ENCODE measurements at regions not wholly inside any gene's neighbourhood (a gene's known extent, or its start where the extent isn't known, plus 50 kb on each side); places are given as distances from the start of the nearest gene placed in this dataset.

- TF ChIP-seq, protein P1, sequence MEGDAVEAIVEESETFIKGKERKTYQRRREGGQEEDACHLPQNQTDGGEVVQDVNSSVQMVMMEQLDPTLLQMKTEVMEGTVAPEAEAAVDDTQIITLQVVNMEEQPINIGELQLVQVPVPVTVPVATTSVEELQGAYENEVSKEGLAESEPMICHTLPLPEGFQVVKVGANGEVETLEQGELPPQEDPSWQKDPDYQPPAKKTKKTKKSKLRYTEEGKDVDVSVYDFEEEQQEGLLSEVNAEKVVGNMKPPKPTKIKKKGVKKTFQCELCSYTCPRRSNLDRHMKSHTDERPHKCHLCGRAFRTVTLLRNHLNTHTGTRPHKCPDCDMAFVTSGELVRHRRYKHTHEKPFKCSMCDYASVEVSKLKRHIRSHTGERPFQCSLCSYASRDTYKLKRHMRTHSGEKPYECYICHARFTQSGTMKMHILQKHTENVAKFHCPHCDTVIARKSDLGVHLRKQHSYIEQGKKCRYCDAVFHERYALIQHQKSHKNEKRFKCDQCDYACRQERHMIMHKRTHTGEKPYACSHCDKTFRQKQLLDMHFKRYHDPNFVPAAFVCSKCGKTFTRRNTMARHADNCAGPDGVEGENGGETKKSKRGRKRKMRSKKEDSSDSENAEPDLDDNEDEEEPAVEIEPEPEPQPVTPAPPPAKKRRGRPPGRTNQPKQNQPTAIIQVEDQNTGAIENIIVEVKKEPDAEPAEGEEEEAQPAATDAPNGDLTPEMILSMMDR (conservative IDR thresholded peaks at IDR 0.05; ENCODE audit: low read length) = no peak
- no peak overlapping the region for H3K4me3 ChIP-seq (ENCODE audit: low read length)
- DNase-seq (ENCODE audit: low read depth) = no peak
These were observed 182.2 kb upstream of the TNC start for GRCh38 chr9:115300116-115300515.

DNA sequence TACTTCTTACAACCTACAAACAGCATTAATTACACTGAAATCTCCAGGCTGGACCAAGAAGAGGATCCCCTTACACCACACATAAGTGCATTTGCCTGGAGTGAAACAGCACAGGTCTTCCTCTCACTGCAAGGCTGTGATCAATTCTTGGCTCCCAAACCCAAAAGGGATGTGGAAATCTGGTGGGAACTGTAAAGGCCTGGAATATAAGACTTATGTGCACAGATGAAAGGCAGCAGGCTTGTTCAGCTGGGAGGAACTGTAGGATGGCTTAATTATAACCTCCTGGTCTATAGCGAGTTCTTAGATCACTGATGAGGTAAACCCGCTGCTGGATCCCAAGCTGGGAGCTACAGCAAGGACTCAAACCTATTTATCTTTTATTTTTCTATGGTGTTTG is 182.9 kb upstream of the TNC start:
- no peak overlapping the region for H3K4me3 ChIP-seq (ENCODE audit: low read length)
- TF ChIP-seq, protein P1 (conservative IDR thresholded peaks at IDR 0.05; ENCODE audit: low read length) = no peak
- peak; percentile 83 for DNase-seq (ENCODE audit: low read depth)

DNA sequence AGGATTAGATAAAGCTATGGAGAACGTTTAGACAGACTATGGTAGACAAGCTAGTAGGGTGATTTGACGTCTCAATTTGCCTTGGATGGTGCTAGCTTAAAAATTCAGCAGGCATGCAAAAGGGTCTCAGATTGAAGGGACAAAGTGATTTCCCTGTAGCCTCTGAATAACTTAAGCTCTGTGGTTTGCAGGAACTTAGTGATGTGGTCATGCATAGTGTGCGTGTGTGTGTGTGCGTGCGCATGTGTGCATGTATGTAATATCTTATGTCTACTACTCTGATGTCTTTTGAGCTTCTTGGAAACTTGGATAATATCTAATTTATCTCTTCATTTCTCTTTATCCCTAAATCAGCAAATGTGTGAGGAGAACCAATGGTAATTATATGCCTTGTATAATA is 183.6 kb upstream of the TNC start:
- TF ChIP-seq, protein P1 (conservative IDR thresholded peaks at IDR 0.05; ENCODE audit: low read length) = no peak
- DNase-seq (ENCODE audit: low read depth) = no peak
- no peak overlapping the region for H3K4me3 ChIP-seq (ENCODE audit: low read length)

DNA sequence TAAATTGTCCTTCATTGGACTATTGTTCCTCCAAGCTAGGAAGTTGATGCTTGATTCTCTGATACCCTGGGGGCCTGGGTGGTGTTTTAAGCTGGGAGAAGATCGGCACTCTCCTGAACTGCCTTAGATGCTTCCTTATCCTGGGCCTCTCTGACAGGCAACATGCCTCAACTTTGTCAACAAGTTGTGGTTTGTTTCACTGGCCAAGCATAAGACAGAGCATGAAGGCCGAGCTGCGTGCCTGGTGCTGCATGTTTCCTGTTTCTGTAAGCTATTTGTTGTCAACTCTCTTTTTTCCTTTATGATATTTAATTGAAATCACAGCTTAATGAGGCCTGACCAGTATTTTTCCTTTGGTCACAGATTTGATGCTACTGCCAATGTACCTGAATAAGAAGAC is 187.6 kb upstream of the TNC start:
- TF ChIP-seq, protein P1 (conservative IDR thresholded peaks at IDR 0.05; ENCODE audit: low read length) = no peak

DNA sequence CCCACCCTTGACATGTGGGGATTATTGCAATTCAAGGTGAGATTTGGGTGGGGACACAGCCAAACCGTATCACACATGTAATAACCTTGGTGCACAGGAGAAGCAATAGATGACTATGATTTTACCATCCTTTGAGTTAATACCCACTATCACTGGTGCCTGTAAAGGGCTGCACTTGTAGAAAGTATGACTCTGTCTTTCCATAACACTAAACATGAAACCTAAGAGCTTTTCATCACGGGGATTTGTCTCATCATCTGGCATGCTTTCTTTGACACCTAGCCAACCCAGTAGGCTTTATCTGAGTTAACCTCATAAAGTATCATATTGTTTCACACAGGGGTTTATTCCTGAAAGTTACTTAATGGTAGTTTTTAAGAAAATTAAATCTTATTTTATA is 188.9 kb upstream of the TNC start:
- DNase-seq (ENCODE audit: low read depth) = no peak
- TF ChIP-seq, protein P1 (conservative IDR thresholded peaks at IDR 0.05; ENCODE audit: low read length) = no peak
- H3K4me3 ChIP-seq (ENCODE audit: low read length) = no peak overlapping the region

More for the DNA sequence above, 187.6 kb upstream of the TNC start:
- DNase-seq (ENCODE audit: low read depth) = no peak
- H3K4me3 ChIP-seq (ENCODE audit: low read length) = no peak overlapping the region

- no peak overlapping the region for H3K4me3 ChIP-seq (ENCODE audit: low read length)
- no peak for DNase-seq (ENCODE audit: low read depth)
- TF ChIP-seq, protein P1 (conservative IDR thresholded peaks at IDR 0.05; ENCODE audit: low read length) = no peak
These were observed 195.6 kb upstream of the TNC start for GRCh38 chr9:115313545-115313944.

- H3K4me3 ChIP-seq (ENCODE audit: low read length) = no peak overlapping the region
- TF ChIP-seq, protein P1 (conservative IDR thresholded peaks at IDR 0.05; ENCODE audit: low read length) = no peak
- no peak for DNase-seq (ENCODE audit: low read depth)
These were observed 208.5 kb upstream of the TNC start for GRCh38 chr9:115326461-115326860.

Data from AG10803 (cell line).